MCF 10A (cell line): ENCODE measurements at regions not wholly inside any gene's neighbourhood (a gene's known extent, or its start where the extent isn't known, plus 50 kb on each side); places are given as distances from the start of the nearest gene placed in this dataset.
"Not testable (repeated sequence)": the region's sequence is repeated elsewhere in the genome, so short reads cannot be mapped to it uniquely, and the experiment has no call there.

Experiments used
- BruUV-seq: library from RNA; stranded (reverse); fragments of 400-500 nt; replicated peaks from 2 replicates; lab custom pipeline; 2021; lab: Mats Ljungman, UMichigan
- CTCF ChIA-PET: fragments of 300-600 bp; sonication (Branson Sonifier 250); formaldehyde crosslinking; extraction: SDS; loops from one replicate; lab custom pipeline; 2021; ENCODE audit warnings: antibody characterized with exemption, inconsistent platforms; lab: Yijun Ruan, JAX
- POLR2A ChIA-PET: fragments of 300-600, 350-650 bp; sonication (Branson Sonifier 250); formaldehyde crosslinking; extraction: SDS; loops from one replicate; lab custom pipeline; 2020; ENCODE audit warnings: antibody characterized with exemption, inconsistent platforms; lab: Yijun Ruan, JAX
- DNase-seq: peaks from one replicate; pipeline ENCODE4 v3.0.0-alpha.2; 2018; ENCODE audit not compliant: unreplicated experiment
- H3K27ac Mint-ChIP-seq: one replicate; pipeline ENCODE4 v1.8.0; 2022; ENCODE audit warnings: mild to moderate bottlenecking, low read depth, mixed read lengths; ENCODE audit not compliant: unreplicated experiment
- H3K27me3 Mint-ChIP-seq: one replicate; pipeline ENCODE4 v1.8.0; 2022; ENCODE audit warnings: mixed read lengths; ENCODE audit not compliant: insufficient read depth, unreplicated experiment
- H3K36me3 Mint-ChIP-seq: one replicate; pipeline ENCODE4 v1.8.0; 2022; ENCODE audit warnings: mild to moderate bottlenecking, moderate library complexity, mixed read lengths; ENCODE audit not compliant: insufficient read depth, unreplicated experiment
- H3K4me1 Mint-ChIP-seq: one replicate; pipeline ENCODE4 v1.8.0; 2022; ENCODE audit warnings: mixed read lengths; ENCODE audit not compliant: insufficient read depth, unreplicated experiment
- H3K4me3 Mint-ChIP-seq: one replicate; pipeline ENCODE4 v1.8.0; 2022; ENCODE audit warnings: mild to moderate bottlenecking, moderate library complexity, mixed read lengths; ENCODE audit not compliant: unreplicated experiment
- H3K9me3 Mint-ChIP-seq: one replicate; pipeline ENCODE4 v1.8.0; 2022; ENCODE audit warnings: mixed read lengths; ENCODE audit not compliant: unreplicated experiment
- intact Hi-C: fragments of 100-400 bp; cut with micrococcal nuclease; formaldehyde crosslinking; loops from 2 replicates; pipeline ENCODE4 v1.14.1; 2022
- TF ChIP-seq, protein P1 (sequence below): fragments of 200-600 bp; IDR thresholded peaks from one replicate; pipeline ENCODE4 v1.8.0; 2022; ENCODE audit warnings: antibody characterized with exemption, mild to moderate bottlenecking; ENCODE audit not compliant: unreplicated experiment

DNA sequence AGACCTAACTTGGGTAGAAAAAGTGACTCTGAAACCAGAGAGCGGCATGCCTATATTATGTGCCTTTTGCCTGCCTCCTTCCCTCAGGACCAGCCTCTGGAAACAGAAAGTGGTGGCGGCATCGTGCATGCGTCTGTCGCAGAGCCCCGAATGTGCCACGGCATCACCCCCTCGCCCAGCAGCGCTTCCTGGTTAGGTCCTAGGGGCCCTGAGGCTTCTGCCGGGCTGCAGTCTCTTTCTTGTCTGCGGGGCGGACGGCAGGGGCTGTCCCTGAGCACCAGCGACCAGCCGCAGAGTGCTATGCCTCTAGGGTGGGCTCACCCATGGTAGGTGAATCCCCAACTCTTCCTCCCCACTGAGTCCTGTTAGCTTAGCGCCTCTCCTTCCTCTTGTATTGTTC lies 68.7 kb downstream of the VSIG4 start:
- DNase-seq: no peak
- no TSS peak for BruUV-seq
- ChIA-PET CTCF (no interaction called here), POLR2A (no interaction called here)
- Mint-ChIP-seq H3K27me3 (no peaks in the 10 kb centered on the region), H3K9me3 (peaks cover 5% of the 10 kb centered on the region), H3K4me1 (no peaks in the 10 kb centered on the region), H3K4me3 (no peak overlapping the region), H3K27ac (no peak overlapping the region), H3K36me3 (no peaks in the 10 kb centered on the region)
- intact Hi-C loops: no loop called here
- TF ChIP-seq, protein P1, sequence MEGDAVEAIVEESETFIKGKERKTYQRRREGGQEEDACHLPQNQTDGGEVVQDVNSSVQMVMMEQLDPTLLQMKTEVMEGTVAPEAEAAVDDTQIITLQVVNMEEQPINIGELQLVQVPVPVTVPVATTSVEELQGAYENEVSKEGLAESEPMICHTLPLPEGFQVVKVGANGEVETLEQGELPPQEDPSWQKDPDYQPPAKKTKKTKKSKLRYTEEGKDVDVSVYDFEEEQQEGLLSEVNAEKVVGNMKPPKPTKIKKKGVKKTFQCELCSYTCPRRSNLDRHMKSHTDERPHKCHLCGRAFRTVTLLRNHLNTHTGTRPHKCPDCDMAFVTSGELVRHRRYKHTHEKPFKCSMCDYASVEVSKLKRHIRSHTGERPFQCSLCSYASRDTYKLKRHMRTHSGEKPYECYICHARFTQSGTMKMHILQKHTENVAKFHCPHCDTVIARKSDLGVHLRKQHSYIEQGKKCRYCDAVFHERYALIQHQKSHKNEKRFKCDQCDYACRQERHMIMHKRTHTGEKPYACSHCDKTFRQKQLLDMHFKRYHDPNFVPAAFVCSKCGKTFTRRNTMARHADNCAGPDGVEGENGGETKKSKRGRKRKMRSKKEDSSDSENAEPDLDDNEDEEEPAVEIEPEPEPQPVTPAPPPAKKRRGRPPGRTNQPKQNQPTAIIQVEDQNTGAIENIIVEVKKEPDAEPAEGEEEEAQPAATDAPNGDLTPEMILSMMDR: no peak

DNA sequence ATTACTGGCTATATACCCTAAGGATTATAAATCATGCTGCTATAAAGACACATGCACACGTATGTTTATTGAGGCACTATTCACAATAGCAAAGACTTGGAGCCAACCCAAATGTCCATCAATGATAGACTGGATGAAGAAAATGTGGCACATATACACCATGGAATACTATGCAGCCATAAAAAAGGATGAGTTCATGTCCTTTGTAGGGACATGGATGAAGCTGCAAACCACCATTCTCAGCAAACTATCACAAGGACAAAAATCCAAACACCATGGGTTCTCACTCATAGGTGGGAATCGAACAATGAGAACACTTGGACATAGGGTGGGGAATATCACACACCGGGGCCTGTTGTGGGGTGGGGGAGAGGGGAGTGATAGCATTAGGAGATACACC lies 72.7 kb downstream of the VSIG4 start:
- H3K27ac Mint-ChIP-seq, H3K9me3 Mint-ChIP-seq, H3K4me3 Mint-ChIP-seq, H3K27me3 Mint-ChIP-seq, H3K36me3 Mint-ChIP-seq, BruUV-seq, POLR2A ChIA-PET, H3K4me1 Mint-ChIP-seq, DNase-seq, intact Hi-C loops: not testable (repeated sequence)
- CTCF ChIA-PET: interaction anchor here (0.5 kb wide), 1 partner anchor 385 kb away, joined by 3 read pairs; no protein-coding TSS in a partner anchor

- POLR2A ChIA-PET: no interaction called here
- no peak for DNase-seq
- CTCF ChIA-PET: no interaction called here
Measured at GRCh38 chrX:65961714-65962113, 78.2 kb downstream of the VSIG4 start.

GRCh38 chrX:65948103-65948502 lies 91.8 kb downstream of the VSIG4 start:
- H3K27ac Mint-ChIP-seq: no peak overlapping the region
- CTCF ChIA-PET: no interaction called here
- POLR2A ChIA-PET: no interaction called here
- TF ChIP-seq, protein P1: no peak
- BruUV-seq: no TSS peak
- intact Hi-C loops: no loop called here
- H3K4me3 Mint-ChIP-seq: no peak overlapping the region
- no peaks in the 10 kb centered on the region for H3K4me1 Mint-ChIP-seq
- DNase-seq: no peak
- no peaks in the 10 kb centered on the region for H3K27me3 Mint-ChIP-seq
- no peaks in the 10 kb centered on the region for H3K36me3 Mint-ChIP-seq
- H3K9me3 Mint-ChIP-seq: peaks cover 37% of the 10 kb centered on the region

More at GRCh38 chrX:65961714-65962113, 78.2 kb downstream of the VSIG4 start:
- H3K27me3 Mint-ChIP-seq: no peaks in the 10 kb centered on the region
- no peak overlapping the region for H3K27ac Mint-ChIP-seq
- H3K4me1 Mint-ChIP-seq: no peaks in the 10 kb centered on the region
- H3K36me3 Mint-ChIP-seq: peaks cover 7% of the 10 kb centered on the region
- TF ChIP-seq, protein P1: no peak
- no TSS peak for BruUV-seq
- intact Hi-C loops: no loop called here
- H3K9me3 Mint-ChIP-seq: peaks cover 9% of the 10 kb centered on the region
- no peak overlapping the region for H3K4me3 Mint-ChIP-seq

DNA sequence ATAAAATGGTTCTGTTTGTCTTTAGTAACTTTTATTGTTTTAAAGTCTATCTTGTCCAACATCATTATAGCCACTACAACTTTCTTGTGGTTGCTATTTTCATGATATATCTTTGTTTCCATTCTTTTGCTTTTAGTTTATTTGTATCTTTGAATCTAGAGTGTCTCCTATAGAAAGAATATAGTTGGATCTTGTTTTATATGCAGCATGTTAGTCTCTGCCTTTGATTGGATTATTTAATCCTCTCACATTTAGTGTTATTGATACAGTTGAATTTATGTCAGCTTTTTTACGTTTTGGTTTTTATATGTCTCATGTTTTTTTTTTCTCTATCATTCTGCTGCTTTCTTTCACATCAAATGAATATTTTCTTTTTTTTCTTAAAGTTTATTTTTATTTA lies 98.1 kb downstream of the VSIG4 start:
- Mint-ChIP-seq H3K36me3 (no peaks in the 10 kb centered on the region), H3K4me1 (no peaks in the 10 kb centered on the region), H3K27me3 (no peaks in the 10 kb centered on the region), H3K4me3 (no peak overlapping the region), H3K27ac (no peak overlapping the region), H3K9me3 (peaks cover 30% of the 10 kb centered on the region)
- TF ChIP-seq, protein P1: no peak
- no peak for DNase-seq
- intact Hi-C loops: no loop called here
- ChIA-PET POLR2A (no interaction called here), CTCF (no interaction called here)
- BruUV-seq: no TSS peak
